Upper lobe of left lung (tissue), 4 donors: ENCODE measurements at regions not wholly inside any gene's neighbourhood (a gene's known extent, or its start where the extent isn't known, plus 50 kb on each side); places are given as distances from the start of the nearest gene placed in this dataset.

Source experiments
- POLR2A ChIP-seq, 4 donors: fragments of 450-650 bp; IDR thresholded peaks; one replicate each; pipeline ENCODE4 v1.5.1; 2016 to 2017; ENCODE audit warnings: antibody characterized with exemption in 4 of 4, mild to moderate bottlenecking in 2 of 4
- POLR2AphosphoS5 ChIP-seq, 2 donors: sonication (generic); formaldehyde crosslinking; IDR thresholded peaks; one replicate each; pipeline ENCODE4 v1.5.1; 2017; ENCODE audit warnings: antibody characterized with exemption in 2 of 2
- TF ChIP-seq, protein P1 (sequence below), 6 experiments: fragments of 450-650 bp in 4 of 6; fragments of 200-600 bp in 2 of 6; sonication (generic) in 2 of 6; IDR thresholded peaks; one replicate each; pipeline ENCODE4 v1.5.1; 2016 to 2019; ENCODE audit warnings: antibody characterized with exemption in 6 of 6

GRCh38 chr7:51601461-51601860 lies 284.9 kb upstream of the COBL start:
- TF ChIP-seq, protein P1, sequence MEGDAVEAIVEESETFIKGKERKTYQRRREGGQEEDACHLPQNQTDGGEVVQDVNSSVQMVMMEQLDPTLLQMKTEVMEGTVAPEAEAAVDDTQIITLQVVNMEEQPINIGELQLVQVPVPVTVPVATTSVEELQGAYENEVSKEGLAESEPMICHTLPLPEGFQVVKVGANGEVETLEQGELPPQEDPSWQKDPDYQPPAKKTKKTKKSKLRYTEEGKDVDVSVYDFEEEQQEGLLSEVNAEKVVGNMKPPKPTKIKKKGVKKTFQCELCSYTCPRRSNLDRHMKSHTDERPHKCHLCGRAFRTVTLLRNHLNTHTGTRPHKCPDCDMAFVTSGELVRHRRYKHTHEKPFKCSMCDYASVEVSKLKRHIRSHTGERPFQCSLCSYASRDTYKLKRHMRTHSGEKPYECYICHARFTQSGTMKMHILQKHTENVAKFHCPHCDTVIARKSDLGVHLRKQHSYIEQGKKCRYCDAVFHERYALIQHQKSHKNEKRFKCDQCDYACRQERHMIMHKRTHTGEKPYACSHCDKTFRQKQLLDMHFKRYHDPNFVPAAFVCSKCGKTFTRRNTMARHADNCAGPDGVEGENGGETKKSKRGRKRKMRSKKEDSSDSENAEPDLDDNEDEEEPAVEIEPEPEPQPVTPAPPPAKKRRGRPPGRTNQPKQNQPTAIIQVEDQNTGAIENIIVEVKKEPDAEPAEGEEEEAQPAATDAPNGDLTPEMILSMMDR (IDR thresholded peaks at IDR 0.05): no peak
- TF ChIP-seq POLR2AphosphoS5 (IDR thresholded peaks at IDR 0.05) (no peak), POLR2A (IDR thresholded peaks at IDR 0.05) (no peak)
